K562 (cell line): ENCODE measurements at regions not wholly inside any gene's neighbourhood (a gene's known extent, or its start where the extent isn't known, plus 50 kb on each side); places are given as distances from the start of the nearest gene placed in this dataset.

Source experiments
- ATAC-seq: fragments of 200-7000 bp; cut with Tn5 transposase; 3 replicates; pipeline ENCODE4 v1.9.1; 2020; ENCODE audit warnings: moderate library complexity
- BruUV-seq: library from RNA; stranded (reverse); fragments of 400-500 nt; replicated peaks from 2 replicates; lab custom pipeline; 2021; lab: Mats Ljungman, UMichigan
- CTCF ChIA-PET: fragments of 300-600 bp; formaldehyde crosslinking; extraction: SDS; loops from one replicate; lab custom pipeline; 2021; ENCODE audit warnings: low intra/inter-chr PET ratio; lab: Yijun Ruan, JAX
- POLR2A ChIA-PET: fragments of 300-600, 350-650 bp; sonication (Branson Sonifier 250); formaldehyde crosslinking; extraction: SDS; loops from one replicate; lab custom pipeline; 2021; ENCODE audit warnings: antibody characterized with exemption, inconsistent platforms; lab: Yijun Ruan, JAX
- DNase-seq, 4 experiments: peaks; one replicate each; pipeline versions ENCODE4 v3.0.0 to v3.0.0-alpha.2; 2011 to 2018; ENCODE audit warnings: low spot score in 3 of 4, mixed read lengths in 3 of 4; ENCODE audit errors: extremely low read depth in 1 of 4
- FAIRE-seq: peaks from 2 replicates; lab custom pipeline; 2011; peaks lifted over from hg19 to GRCh38; lab: Jason Lieb, UNC
- H2AFZ ChIP-seq: 2 replicates; pipeline ENCODE4 v1.6.0; 2011; ENCODE audit warnings: low read depth, low read length, control low read depth, inconsistent platforms
- H3K27ac ChIP-seq: fragments of 200-600 bp; 3 replicates; pipeline ENCODE4 v1.8.0; 2011; ENCODE audit warnings: low read depth, mild to moderate bottlenecking, control low read depth, inconsistent platforms, low read length, moderate library complexity, mixed read lengths; ENCODE audit errors: extremely low read depth
- H3K27me3 ChIP-seq, 2 experiments: fragments of 300-600 bp in 1 of 2; 2 replicates in 1 of 2; 3 replicates in 1 of 2; pipeline versions ENCODE4 v1.6.0 to v1.8.0; 2011; ENCODE audit warnings: inconsistent platforms in 2 of 2, low read length in 2 of 2, mild to moderate bottlenecking in 1 of 2, mixed read lengths in 1 of 2, moderate library complexity in 1 of 2; ENCODE audit not compliant: control insufficient read depth in 2 of 2, insufficient read depth in 2 of 2
- H3K36me3 ChIP-seq: fragments of 300-600 bp; 3 replicates; pipeline ENCODE4 v1.8.0; 2011; ENCODE audit warnings: mild to moderate bottlenecking, low read length, inconsistent platforms; ENCODE audit not compliant: control insufficient read depth, insufficient read depth
- H3K4me1 ChIP-seq, 2 experiments: fragments of 200-600 bp in 1 of 2; replicated peaks in 1 of 2; 2 replicates in 1 of 2; 3 replicates in 1 of 2; pipeline versions ENCODE4 v1.5.1 to v1.8.0; 2011; ENCODE audit warnings: inconsistent platforms in 2 of 2, low read length in 2 of 2, mild to moderate bottlenecking in 1 of 2, mixed read lengths in 1 of 2, moderate library complexity in 1 of 2; ENCODE audit not compliant: control insufficient read depth in 2 of 2, insufficient read depth in 2 of 2
- H3K4me2 ChIP-seq: 2 replicates; pipeline ENCODE4 v1.6.1; 2011; ENCODE audit warnings: low read length, control low read depth, inconsistent platforms, mixed read lengths; ENCODE audit not compliant: insufficient read depth
- H3K4me3 ChIP-seq: fragments of 200-600 bp; sonication (generic), shearing (Covaris generic); 2 replicates; pipeline ENCODE4 v1.5.1; 2016; ENCODE audit warnings: control low read depth, inconsistent platforms
- H3K79me2 ChIP-seq: fragments of 200-600 bp; 3 replicates; pipeline ENCODE4 v1.8.0; 2011; ENCODE audit warnings: low read length, inconsistent platforms; ENCODE audit not compliant: control insufficient read depth, insufficient read depth
- H3K9ac ChIP-seq, 2 experiments: 2 replicates each; pipeline versions ENCODE4 v1.6.0 to v1.6.1; 2011; ENCODE audit warnings: low read depth in 2 of 2, low read length in 2 of 2, control low read depth in 1 of 2, inconsistent platforms in 1 of 2, mild to moderate bottlenecking in 1 of 2, mixed read lengths in 1 of 2; ENCODE audit not compliant: insufficient read depth in 1 of 2
- H3K9me1 ChIP-seq: one replicate; pipeline ENCODE4 v1.6.0; 2011; ENCODE audit warnings: inconsistent platforms, mild to moderate bottlenecking, low read length, moderate library complexity; ENCODE audit not compliant: control insufficient read depth, insufficient read depth
- H3K9me3 ChIP-seq: replicated peaks from 2 replicates; pipeline ENCODE4 v1.5.1; 2011; ENCODE audit warnings: low read depth, low read length, inconsistent platforms; ENCODE audit not compliant: control insufficient read depth, insufficient read depth
- H4K20me1 ChIP-seq: replicated peaks from 2 replicates; pipeline ENCODE4 v1.6.1; 2011; ENCODE audit warnings: low read length, inconsistent platforms, mixed read lengths; ENCODE audit not compliant: control insufficient read depth, insufficient read depth
- ATF2 ChIP-seq: sonication (generic); formaldehyde crosslinking; IDR thresholded peaks from 2 replicates; pipeline ENCODE4 v1.8.1; 2022; ENCODE audit warnings: missing genetic modification reagents
- CBX8 ChIP-seq: fragments of 200-600 bp; sonication (generic); IDR thresholded peaks from 2 replicates; pipeline ENCODE4 v1.6.1; 2012; ENCODE audit warnings: borderline replicate concordance, mixed run types, low read depth, mild to moderate bottlenecking, moderate library complexity, mixed read lengths, low read length, control low read depth, inconsistent platforms; ENCODE audit not compliant: poor library complexity, severe bottlenecking; ENCODE audit errors: extremely low read depth
- E2F4 ChIP-seq: sonication (generic); formaldehyde crosslinking; IDR thresholded peaks from 2 replicates; pipeline ENCODE4 v1.8.0; 2022; ENCODE audit warnings: mild to moderate bottlenecking, low read depth, missing genetic modification reagents
- ID3 ChIP-seq, 2 experiments: fragments of 250-450 bp in 1 of 2; fragments of 450-650 bp in 1 of 2; sonication (Bioruptor Pico) in 1 of 2; IDR thresholded peaks; 2 replicates each; pipeline versions ENCODE4 v1.6.1 to v1.8.0; 2016 to 2021; ENCODE audit warnings: mild to moderate bottlenecking in 2 of 2, moderate library complexity in 2 of 2, missing compliant biosample characterization in 1 of 2, missing genetic modification characterization in 1 of 2
- KDM4B ChIP-seq, 2 experiments: fragments of 450-650 bp in 1 of 2; sonication (generic) in 1 of 2; IDR thresholded peaks; 2 replicates each; pipeline ENCODE4 v1.6.1; 2016 to 2017; ENCODE audit warnings: borderline replicate concordance in 2 of 2, antibody characterized with exemption in 1 of 2, low read depth in 1 of 2, mild to moderate bottlenecking in 1 of 2
- MEIS2 ChIP-seq: fragments of 450-650 bp; IDR thresholded peaks from 2 replicates; pipeline ENCODE4 v1.6.1; 2014; ENCODE audit warnings: mild to moderate bottlenecking; ENCODE audit not compliant: partially characterized antibody
- MYC ChIP-seq, 2 experiments: fragments of 250-450 bp in 1 of 2; sonication (Bioruptor Pico) in 1 of 2; IDR thresholded peaks; 2 replicates each; pipeline versions ENCODE4 v1.5.1 to v1.6.1; 2012 to 2021; ENCODE audit warnings: low read depth in 2 of 2, borderline replicate concordance in 1 of 2, improper control_type of control experiment in 1 of 2, low read length in 1 of 2, mild to moderate bottlenecking in 1 of 2, moderate library complexity in 1 of 2
- MYNN ChIP-seq, 2 experiments: sonication (generic); formaldehyde crosslinking in 1 of 2; IDR thresholded peaks; 2 replicates each; pipeline versions ENCODE4 v1.5.0 to v1.6.1; 2016 to 2020; ENCODE audit warnings: antibody characterized with exemption in 1 of 2, missing genetic modification reagents in 1 of 2
- NFIX ChIP-seq: fragments of 250-450 bp; sonication (Bioruptor Pico); IDR thresholded peaks from 2 replicates; pipeline ENCODE4 v1.4.0; 2020; ENCODE audit warnings: low read depth, mild to moderate bottlenecking, moderate library complexity
- PHF21A ChIP-seq: fragments of 450-650 bp; IDR thresholded peaks from 2 replicates; pipeline ENCODE4 v1.6.1; 2017; ENCODE audit warnings: low read depth, borderline replicate concordance
- POU5F1 ChIP-seq: fragments of 150-350 bp; IDR thresholded peaks from 2 replicates; pipeline ENCODE4 v1.6.1; 2014; ENCODE audit warnings: borderline replicate concordance, low read length, low read depth, mild to moderate bottlenecking; ENCODE audit not compliant: partially characterized antibody
- SAFB2 ChIP-seq: fragments of 200-400 bp; formaldehyde crosslinking; IDR thresholded peaks from 2 replicates; pipeline ENCODE4 v1.6.1; 2018; ENCODE audit warnings: borderline replicate concordance, low read length, low read depth, moderate library complexity; ENCODE audit not compliant: severe bottlenecking
- ZBTB49 ChIP-seq: sonication (generic); formaldehyde crosslinking; IDR thresholded peaks from 2 replicates; pipeline ENCODE4 v1.8.0; 2022; ENCODE audit warnings: missing genetic modification reagents, mild to moderate bottlenecking, borderline replicate concordance
- ZNF134 ChIP-seq: fragments of 250-450 bp; sonication (Bioruptor Pico); conservative IDR thresholded peaks from 2 replicates; pipeline ENCODE4 v1.4.0; 2020
- ZNF232 ChIP-seq: sonication (generic); formaldehyde crosslinking; IDR thresholded peaks from 2 replicates; pipeline ENCODE4 v1.8.0; 2022; ENCODE audit warnings: mild to moderate bottlenecking, missing genetic modification reagents
- ZNF699 ChIP-seq: fragments of 250-450 bp; sonication (Bioruptor Pico); IDR thresholded peaks from 2 replicates; pipeline ENCODE4 v1.8.0; 2021; ENCODE audit warnings: mild to moderate bottlenecking, moderate library complexity; ENCODE audit not compliant: insufficient replicate concordance
- in situ Hi-C: fragments of 300-500 bp; cut with MboI; formaldehyde crosslinking; loops from 4 replicates; pipeline ENCODE4 v1.15.0; 2018; ENCODE audit warnings: inconsistent platforms, mixed read lengths
- intact Hi-C: fragments of 100-400 bp; cut with micrococcal nuclease; formaldehyde crosslinking; loops from 2 replicates; pipeline ENCODE4 v1.14.2; 2022

GRCh38 chr14:101511199-101511598 is 50.1 kb upstream of the DIO3 start:
- no peak overlapping the region for H3K27ac ChIP-seq
- no peaks in the 10 kb centered on the region for H4K20me1 ChIP-seq
- H3K4me3 ChIP-seq, result no peak overlapping the region
- no peaks in the 10 kb centered on the region for H3K36me3 ChIP-seq
- H3K4me2 ChIP-seq, result no peak overlapping the region
- no peak overlapping the region for H3K9ac ChIP-seq
- ChIA-PET CTCF (no interaction called here), POLR2A (no interaction called here)
- H3K9me3 ChIP-seq, result no peaks in the 10 kb centered on the region
- no peaks in the 10 kb centered on the region for H3K9me1 ChIP-seq
- H2AFZ ChIP-seq, result no peak overlapping the region
- H3K27me3 ChIP-seq, result peaks cover 0 to 49% of the 10 kb centered on the region in 2 experiments; a peak in 3 of 5 replicates
- DNase-seq (no peak), FAIRE-seq (no peak), ATAC-seq (no peak)
- no peaks in the 10 kb centered on the region for H3K79me2 ChIP-seq
- in situ Hi-C loops (no loop called here), intact Hi-C loops (no loop called here)
- H3K4me1 ChIP-seq, result peaks cover 0 to 3% of the 10 kb centered on the region in 2 experiments; a peak in 1 of 5 replicates
- BruUV-seq, result no TSS peak
- TF ChIP-seq ID3 (CRISPR knock-in tag; IDR thresholded peaks at IDR 0.05) (no peak), ID3 (tag; IDR thresholded peaks at IDR 0.05) (no peak), ATF2 (CRISPR knock-in tag) (no peak), E2F4 (CRISPR knock-in tag) (no peak), ZNF134 (CRISPR knock-in tag) (no peak), KDM4B (IDR thresholded peaks at IDR 0.05; ENCODE audit: borderline replicate concordance in 2 of 2, low read depth in 1 of 2) (no peak), CBX8 (no peak), MYC (IDR thresholded peaks at IDR 0.05; ENCODE audit: low read depth, low read length) (no peak), MYC (CRISPR knock-in tag; IDR thresholded peaks at IDR 0.05; ENCODE audit: borderline replicate concordance, low read depth) (no peak), POU5F1 (no peak), PHF21A (no peak), ZBTB49 (no peak), NFIX (CRISPR knock-in tag) (no peak), SAFB2 (no peak), MEIS2 (no peak), MYNN (IDR thresholded peaks at IDR 0.05) (no peak), MYNN (CRISPR knock-in tag; IDR thresholded peaks at IDR 0.05) (no peak), ZNF232 (no peak), ZNF699 (CRISPR knock-in tag) (no peak)
